OCI-LY7 (cell line): ENCODE measurements at regions not wholly inside any gene's neighbourhood (a gene's known extent, or its start where the extent isn't known, plus 50 kb on each side); places are given as distances from the start of the nearest gene placed in this dataset.

Source experiments
- BruUV-seq: library from RNA; stranded (reverse); fragments of 400-500 nt; replicated peaks from 2 replicates; lab custom pipeline; 2021; lab: Mats Ljungman, UMichigan
- CTCF ChIA-PET: fragments of 300-600 bp; sonication (Branson Sonifier 250); formaldehyde crosslinking; loops from one replicate; lab custom pipeline; 2022; ENCODE audit warnings: antibody characterized with exemption; ENCODE audit not compliant: unreplicated experiment; lab: Charles Lee
- POLR2A ChIA-PET: fragments of 300-600 bp; sonication (Branson Sonifier 250); formaldehyde crosslinking; loops from one replicate; lab custom pipeline; 2022; ENCODE audit warnings: antibody characterized with exemption; lab: Charles Lee
- DNase-seq: peaks from one replicate; pipeline ENCODE4 v3.0.0-alpha.2; 2015; ENCODE audit warnings: low spot score
- H2AFZ ChIP-seq: fragments of 200-600 bp; sonication (generic), shearing (Covaris generic); 2 replicates; pipeline ENCODE4 v1.6.1; 2014; ENCODE audit warnings: mild to moderate bottlenecking, antibody characterized with exemption, low read length, moderate library complexity
- H3K27ac ChIP-seq: fragments of 200-600 bp; sonication (generic); 2 replicates; pipeline ENCODE4 v1.5.1; 2014; ENCODE audit warnings: mixed run types, low read depth, mild to moderate bottlenecking, moderate library complexity, low read length, inconsistent platforms; ENCODE audit not compliant: poor library complexity, severe bottlenecking
- H3K36me3 ChIP-seq: fragments of 200-600 bp; sonication (generic); 2 replicates; pipeline ENCODE4 v1.6.1; 2014; ENCODE audit warnings: mild to moderate bottlenecking, antibody characterized with exemption, low read length, moderate library complexity, mixed read lengths; ENCODE audit not compliant: insufficient read depth
- H3K4me1 ChIP-seq: fragments of 200-600 bp; sonication (generic); 2 replicates; pipeline ENCODE4 v1.5.1; 2014; ENCODE audit warnings: mild to moderate bottlenecking, low read length; ENCODE audit not compliant: insufficient read depth, poor library complexity, severe bottlenecking
- H3K4me2 ChIP-seq: fragments of 200-600 bp; sonication (generic); 2 replicates; pipeline ENCODE4 v1.6.1; 2014; ENCODE audit warnings: mild to moderate bottlenecking, low read length
- H3K4me3 ChIP-seq: fragments of 200-600 bp; sonication (generic); 2 replicates; pipeline ENCODE4 v1.5.1; 2014; ENCODE audit warnings: mild to moderate bottlenecking, low read depth, low read length; ENCODE audit not compliant: poor library complexity, severe bottlenecking
- H3K79me2 ChIP-seq: fragments of 200-600 bp; sonication (generic); 2 replicates; pipeline ENCODE4 v1.6.1; 2016; ENCODE audit warnings: low read depth, mild to moderate bottlenecking, low read length, moderate library complexity, mixed read lengths; ENCODE audit not compliant: insufficient read depth
- H3K9me2 ChIP-seq: fragments of 200-600 bp; sonication (generic); 2 replicates; pipeline ENCODE4 v1.6.1; 2016; ENCODE audit warnings: mild to moderate bottlenecking, low read length, mixed read lengths; ENCODE audit not compliant: insufficient read depth
- H3K9me3 ChIP-seq: fragments of 200-600 bp; sonication (generic); 2 replicates; pipeline ENCODE4 v1.6.1; 2014; ENCODE audit warnings: mild to moderate bottlenecking, mixed run types, low read length, mixed read lengths
- H4K20me1 ChIP-seq: fragments of 200-600 bp; sonication (generic); 2 replicates; pipeline ENCODE4 v1.6.1; 2014; ENCODE audit warnings: mild to moderate bottlenecking, antibody characterized with exemption, low read length, moderate library complexity, mixed read lengths; ENCODE audit not compliant: insufficient read depth
- EZH2phosphoT487 ChIP-seq: fragments of 200-600 bp; sonication (generic); IDR thresholded peaks from 2 replicates; pipeline ENCODE4 v1.6.1; 2018; ENCODE audit warnings: low read depth, borderline replicate concordance, mild to moderate bottlenecking, mixed run types, antibody characterized with exemption, low read length, moderate library complexity, mixed read lengths
- intact Hi-C: fragments of 100-400 bp; cut with micrococcal nuclease; formaldehyde crosslinking; loops from one replicate; pipeline ENCODE4 v1.10.0; 2022; ENCODE audit not compliant: unreplicated experiment
- TF ChIP-seq, protein P1 (sequence below): fragments of 200-600 bp; sonication (generic); conservative IDR thresholded peaks from 2 replicates; pipeline ENCODE4 v1.5.1; 2014; ENCODE audit warnings: mild to moderate bottlenecking, antibody characterized with exemption, low read length, moderate library complexity, mixed read lengths

DNA sequence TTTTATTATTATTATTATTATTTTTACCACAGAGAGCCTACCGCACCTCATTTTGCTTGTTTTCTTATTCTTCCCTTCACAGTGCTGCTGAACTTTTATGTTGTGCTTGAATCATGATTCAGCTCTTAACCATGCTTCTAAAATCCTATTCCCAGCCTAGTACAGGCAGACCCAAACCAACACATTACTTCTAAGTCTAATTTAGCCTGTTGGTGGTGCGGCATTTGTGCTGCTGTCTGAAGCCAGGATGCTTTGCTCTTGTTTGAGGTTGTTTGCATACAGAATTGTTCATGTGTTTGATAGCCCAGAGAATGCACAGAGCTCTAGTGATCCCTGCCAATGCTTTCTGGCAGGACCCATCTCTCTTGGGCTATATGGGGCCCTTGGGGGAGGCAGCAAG is 213.5 kb upstream of the KCNG1 start:
- BruUV-seq = no TSS peak
- Histone ChIP-seq H3K9me3 (no peaks in the 10 kb centered on the region), H2AFZ (no peak overlapping the region), H3K36me3 (no peaks in the 10 kb centered on the region), H3K27ac (no peak overlapping the region), H4K20me1 (no peaks in the 10 kb centered on the region), H3K4me2 (no peak overlapping the region), H3K4me1 (no peaks in the 10 kb centered on the region), H3K79me2 (no peaks in the 10 kb centered on the region), H3K4me3 (no peak overlapping the region), H3K9me2 (no peaks in the 10 kb centered on the region)
- CTCF ChIA-PET = interaction anchor here (0.6 kb wide), 1 partner anchor 169 kb away, joined by 3 read pairs; no protein-coding TSS in a partner anchor
- intact Hi-C loops = no loop called here
- TF ChIP-seq, protein P1, sequence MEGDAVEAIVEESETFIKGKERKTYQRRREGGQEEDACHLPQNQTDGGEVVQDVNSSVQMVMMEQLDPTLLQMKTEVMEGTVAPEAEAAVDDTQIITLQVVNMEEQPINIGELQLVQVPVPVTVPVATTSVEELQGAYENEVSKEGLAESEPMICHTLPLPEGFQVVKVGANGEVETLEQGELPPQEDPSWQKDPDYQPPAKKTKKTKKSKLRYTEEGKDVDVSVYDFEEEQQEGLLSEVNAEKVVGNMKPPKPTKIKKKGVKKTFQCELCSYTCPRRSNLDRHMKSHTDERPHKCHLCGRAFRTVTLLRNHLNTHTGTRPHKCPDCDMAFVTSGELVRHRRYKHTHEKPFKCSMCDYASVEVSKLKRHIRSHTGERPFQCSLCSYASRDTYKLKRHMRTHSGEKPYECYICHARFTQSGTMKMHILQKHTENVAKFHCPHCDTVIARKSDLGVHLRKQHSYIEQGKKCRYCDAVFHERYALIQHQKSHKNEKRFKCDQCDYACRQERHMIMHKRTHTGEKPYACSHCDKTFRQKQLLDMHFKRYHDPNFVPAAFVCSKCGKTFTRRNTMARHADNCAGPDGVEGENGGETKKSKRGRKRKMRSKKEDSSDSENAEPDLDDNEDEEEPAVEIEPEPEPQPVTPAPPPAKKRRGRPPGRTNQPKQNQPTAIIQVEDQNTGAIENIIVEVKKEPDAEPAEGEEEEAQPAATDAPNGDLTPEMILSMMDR = no peak
- no peak for TF ChIP-seq EZH2phosphoT487
- DNase-seq = no peak
- POLR2A ChIA-PET = no interaction called here

DNA sequence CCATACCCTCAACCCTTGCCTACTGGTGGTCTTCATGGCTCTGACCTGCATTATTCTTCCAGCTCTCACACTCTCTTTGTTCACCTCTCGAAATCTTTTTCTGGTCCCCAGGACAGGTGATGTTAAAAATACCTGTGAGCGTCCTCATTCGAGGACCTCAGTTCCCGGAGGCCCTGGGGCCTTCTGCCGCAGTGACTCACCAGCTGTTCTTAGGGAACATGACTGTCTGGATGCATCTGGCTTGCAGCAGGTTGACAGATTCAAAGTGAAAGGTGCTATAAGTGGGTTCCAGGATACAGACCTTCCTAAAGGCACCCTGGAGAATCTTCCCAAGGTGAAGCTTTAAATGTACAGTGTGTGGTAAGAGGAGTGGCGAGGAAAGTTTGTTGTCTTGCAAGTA is 210.4 kb upstream of the KCNG1 start:
- Histone ChIP-seq H2AFZ (no peak overlapping the region), H3K79me2 (no peaks in the 10 kb centered on the region), H3K36me3 (no peaks in the 10 kb centered on the region), H3K9me2 (no peaks in the 10 kb centered on the region), H3K4me3 (no peak overlapping the region), H3K27ac (no peak overlapping the region), H3K4me1 (no peaks in the 10 kb centered on the region), H3K4me2 (no peak overlapping the region), H3K9me3 (no peaks in the 10 kb centered on the region), H4K20me1 (no peaks in the 10 kb centered on the region)
- CTCF ChIA-PET = interaction anchor here (0.6 kb wide), 1 partner anchor 809 kb away, joined by 9 read pairs; no protein-coding TSS in a partner anchor
- TF ChIP-seq EZH2phosphoT487 = no peak
- TF ChIP-seq, protein P1 = no peak
- no peak for DNase-seq
- POLR2A ChIA-PET = no interaction called here
- no TSS peak for BruUV-seq
- intact Hi-C loops = no loop called here

DNA sequence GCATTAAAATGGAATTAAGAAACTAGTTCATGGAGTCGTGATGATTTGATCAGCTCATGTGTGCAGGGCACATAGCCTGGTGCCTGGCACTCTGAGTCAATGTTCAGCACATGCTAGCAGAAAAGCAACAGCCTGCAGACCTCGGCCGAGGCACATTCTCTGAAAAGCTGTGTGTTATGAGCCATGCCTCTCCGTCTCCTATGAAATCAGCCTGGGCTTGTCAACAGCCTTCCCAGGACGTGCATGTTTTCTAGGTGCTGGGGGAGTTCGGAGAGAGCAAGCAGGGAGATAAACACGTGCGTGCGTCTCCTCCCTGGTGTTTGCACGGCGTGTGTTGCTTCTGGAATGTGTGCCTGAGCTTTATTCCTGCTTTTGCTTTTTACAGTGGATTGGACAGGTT is 207.8 kb upstream of the KCNG1 start:
- Histone ChIP-seq H3K4me3 (no peak overlapping the region), H3K36me3 (no peaks in the 10 kb centered on the region), H3K27ac (no peak overlapping the region), H3K4me1 (no peaks in the 10 kb centered on the region), H3K79me2 (no peaks in the 10 kb centered on the region), H3K9me2 (no peaks in the 10 kb centered on the region), H3K4me2 (no peak overlapping the region), H3K9me3 (no peaks in the 10 kb centered on the region), H2AFZ (no peak overlapping the region), H4K20me1 (no peaks in the 10 kb centered on the region)
- no TSS peak for BruUV-seq
- intact Hi-C loops = no loop called here
- TF ChIP-seq EZH2phosphoT487 = no peak
- TF ChIP-seq, protein P1 = no peak
- POLR2A ChIA-PET = no interaction called here
- no peak for DNase-seq
- CTCF ChIA-PET = no interaction called here
